ENCODE measurements at regions not wholly inside any gene's neighbourhood (a gene's known extent, or its start where the extent isn't known, plus 50 kb on each side); places are given as distances from the start of the nearest gene placed in this dataset.

GRCh38 chr6:81929828-81930227 lies 177.3 kb upstream of the TENT5A start:
- no peak for TF ChIP-seq CTCF (IDR thresholded peaks at IDR 0.05)
- TF ChIP-seq POLR2A (IDR thresholded peaks at IDR 0.05) = no peak
